Activated CD4-positive, alpha-beta T cell treated with anti-CD3 and anti-CD28 coated beads, Interleukin-2, Interleukin-4, amounts not matched to agents 100 ng/mL and 50 ng/mL, durations not matched to agents 16 hours and 8 hours (primary cell): ENCODE measurements at regions not wholly inside any gene's neighbourhood (a gene's known extent, or its start where the extent isn't known, plus 50 kb on each side); places are given as distances from the start of the nearest gene placed in this dataset.
"Not testable (repeated sequence)": the region's sequence is repeated elsewhere in the genome, so short reads cannot be mapped to it uniquely, and the experiment has no call there.

Source experiments
- DNase-seq: peaks from one replicate; pipeline ENCODE4 v3.0.0-alpha.2; 2020; ENCODE audit warnings: low spot score

- DNase-seq: no peak
Measured at GRCh38 chr10:129210876-129211275, 256.2 kb upstream of the MGMT start.

DNA sequence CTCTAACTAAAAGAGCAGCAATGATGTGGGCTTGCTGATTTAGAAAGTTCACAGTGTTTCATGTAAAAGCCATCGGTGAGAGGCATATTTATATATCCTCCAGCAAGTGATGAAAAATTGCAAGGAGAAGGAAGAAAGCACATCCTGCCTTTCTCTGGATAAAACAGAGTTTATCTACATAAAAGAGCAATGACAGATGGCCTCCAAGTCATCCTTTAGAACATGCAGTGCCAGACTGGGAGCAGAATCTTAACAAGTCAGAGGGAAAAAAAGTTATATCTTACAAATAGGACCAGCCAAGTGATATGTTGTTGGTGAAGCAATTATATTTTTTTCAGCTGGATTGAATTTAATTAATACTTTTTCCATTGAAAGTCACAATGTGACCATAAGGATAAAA is 253.8 kb upstream of the MGMT start:
- no peak for DNase-seq

DNA sequence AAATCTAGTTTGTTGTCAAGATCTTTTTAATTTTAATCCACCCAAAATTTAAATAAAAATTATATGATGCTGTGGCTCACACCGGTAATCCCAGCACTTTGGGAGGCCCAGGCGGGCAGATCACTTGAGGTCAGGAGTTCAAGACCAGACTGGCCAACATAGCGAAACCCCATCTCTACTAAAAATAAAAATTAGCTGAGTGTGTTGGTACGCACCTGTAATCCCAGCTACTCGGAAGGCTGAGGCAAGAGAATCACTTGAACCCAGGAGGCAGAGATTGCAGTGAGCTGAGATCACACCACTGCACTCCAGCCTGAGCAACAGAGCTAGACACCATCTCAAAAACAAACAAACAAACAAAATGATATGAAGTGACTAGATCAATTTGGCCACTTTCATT is 253.0 kb upstream of the MGMT start:
- not testable (repeated sequence) for DNase-seq

DNA sequence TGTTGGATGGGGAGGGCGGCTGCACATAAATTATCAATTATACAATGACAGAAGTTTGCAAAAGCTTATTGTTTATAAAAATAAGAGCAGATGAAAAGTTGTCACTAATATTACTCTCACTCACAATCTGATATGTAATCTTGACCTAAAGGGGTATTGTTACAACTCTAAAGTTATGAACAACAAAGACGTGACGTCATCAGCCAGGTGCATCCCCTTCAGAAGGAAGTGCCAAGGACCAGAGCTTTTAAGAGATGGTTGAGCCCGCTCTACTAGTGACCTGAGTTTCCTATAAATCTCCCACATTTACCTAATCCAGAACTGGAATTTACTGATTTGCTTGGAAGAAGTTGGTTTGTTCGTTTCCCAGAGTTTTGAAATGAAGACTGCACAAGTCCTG is 247.7 kb upstream of the MGMT start:
- DNase-seq: no peak

DNA sequence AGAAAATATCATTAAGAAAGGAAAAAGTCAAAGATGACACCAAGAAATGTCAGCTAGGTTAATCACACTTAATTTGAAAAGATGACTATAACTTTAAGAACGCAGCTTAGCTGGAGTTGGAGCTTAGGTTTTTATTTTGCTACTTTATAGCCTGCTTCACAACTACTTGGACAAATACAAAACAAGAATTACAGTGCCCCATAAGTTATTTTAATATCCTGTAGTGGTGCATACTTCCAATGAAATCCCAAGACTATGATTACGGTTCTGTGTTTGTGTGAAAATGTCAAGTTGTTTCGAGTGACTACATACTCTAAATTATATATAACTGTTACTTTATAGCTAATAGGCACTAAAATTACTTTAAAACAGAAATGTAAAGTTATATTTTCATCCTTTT is 244.6 kb upstream of the MGMT start:
- no peak for DNase-seq

- no peak for DNase-seq
Measured at GRCh38 chr10:129223363-129223762, 243.7 kb upstream of the MGMT start.

DNA sequence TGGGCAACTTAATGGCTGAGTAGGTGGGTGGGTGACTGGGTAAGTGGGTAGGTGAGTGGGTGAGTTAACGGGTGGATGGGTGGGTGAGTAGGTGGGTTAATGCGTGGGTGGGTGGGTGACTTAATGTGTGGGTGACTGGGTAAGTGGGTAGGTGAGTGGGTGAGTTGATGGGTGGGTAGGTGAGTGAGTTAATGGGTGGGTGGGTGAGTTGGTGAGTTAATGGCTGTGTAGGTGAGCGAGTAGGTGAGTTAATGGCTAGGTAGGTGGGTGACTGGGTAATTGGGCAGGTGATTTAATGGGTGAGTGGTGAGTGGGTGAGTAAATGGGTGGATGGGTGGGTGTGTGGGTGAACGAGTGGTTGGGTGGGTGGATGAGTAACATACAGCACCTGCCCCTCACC is 243.0 kb upstream of the MGMT start:
- DNase-seq: no peak

GRCh38 chr10:129231821-129232220 is 235.2 kb upstream of the MGMT start:
- no peak for DNase-seq

- no peak for DNase-seq
Measured at GRCh38 chr10:129233351-129234148, 233.5 kb upstream of the MGMT start.

DNA sequence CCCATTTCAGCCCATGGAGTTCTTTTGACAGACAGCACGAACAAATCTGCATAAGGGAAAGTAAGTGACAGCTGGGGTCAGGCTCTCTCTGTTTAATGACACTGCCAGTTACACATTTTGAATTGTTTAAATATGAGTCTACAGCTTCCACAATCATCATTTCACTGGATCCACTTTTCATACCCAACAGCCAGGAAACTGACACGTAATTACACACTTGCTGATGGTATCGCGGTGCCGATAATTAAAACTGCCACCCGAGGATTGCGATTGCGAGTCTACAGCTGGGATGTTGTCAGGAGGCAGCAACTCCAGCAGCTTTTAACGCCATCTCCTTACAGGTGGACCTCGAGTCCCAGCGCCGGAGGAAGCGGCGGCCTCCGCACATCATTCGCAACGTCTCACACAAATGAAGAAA is 230.8 kb upstream of the MGMT start:
- DNase-seq: no peak

- no peak for DNase-seq
Measured at GRCh38 chr10:129241461-129241860, 225.6 kb upstream of the MGMT start.

- DNase-seq: no peak
Measured at GRCh38 chr10:129244298-129244697, 222.7 kb upstream of the MGMT start.

DNA sequence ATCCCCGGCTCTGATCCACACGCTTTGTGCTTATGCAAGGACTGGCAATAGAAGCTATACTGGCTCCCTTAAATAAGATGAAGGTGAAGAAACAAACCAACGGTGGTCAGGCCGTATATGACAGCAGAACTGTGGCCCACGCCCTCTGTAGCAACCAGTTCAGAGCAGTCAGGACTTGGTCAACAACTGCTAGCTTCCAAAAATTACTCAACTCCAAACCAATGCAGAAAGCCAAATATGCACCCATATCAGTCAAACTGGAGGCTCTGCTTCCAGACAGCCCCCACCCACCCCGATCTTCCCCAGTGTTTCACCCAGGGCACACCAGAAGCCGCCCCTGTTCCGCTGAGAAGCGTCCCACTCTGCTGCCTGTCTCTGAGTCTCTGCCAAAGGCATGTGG is 222.3 kb upstream of the MGMT start:
- DNase-seq: no peak

GRCh38 chr10:129253161-129253864 is 213.7 kb upstream of the MGMT start:
- DNase-seq: no peak

DNA sequence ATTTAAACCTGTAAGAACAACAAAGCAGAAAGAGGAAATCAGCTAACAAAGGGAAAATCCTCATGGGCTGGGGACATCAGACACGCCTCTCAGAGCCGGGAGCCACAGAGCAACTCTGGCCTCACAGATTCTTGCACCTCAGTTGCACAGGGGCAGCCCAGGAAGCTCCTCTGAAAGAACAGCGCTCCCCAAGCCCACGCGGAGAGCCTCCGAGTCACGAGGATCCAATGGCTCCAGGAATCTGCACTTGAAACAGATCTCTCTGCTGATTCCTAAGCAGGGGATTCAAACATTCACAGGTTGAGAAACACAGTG is 213.2 kb upstream of the MGMT start:
- no peak for DNase-seq

DNA sequence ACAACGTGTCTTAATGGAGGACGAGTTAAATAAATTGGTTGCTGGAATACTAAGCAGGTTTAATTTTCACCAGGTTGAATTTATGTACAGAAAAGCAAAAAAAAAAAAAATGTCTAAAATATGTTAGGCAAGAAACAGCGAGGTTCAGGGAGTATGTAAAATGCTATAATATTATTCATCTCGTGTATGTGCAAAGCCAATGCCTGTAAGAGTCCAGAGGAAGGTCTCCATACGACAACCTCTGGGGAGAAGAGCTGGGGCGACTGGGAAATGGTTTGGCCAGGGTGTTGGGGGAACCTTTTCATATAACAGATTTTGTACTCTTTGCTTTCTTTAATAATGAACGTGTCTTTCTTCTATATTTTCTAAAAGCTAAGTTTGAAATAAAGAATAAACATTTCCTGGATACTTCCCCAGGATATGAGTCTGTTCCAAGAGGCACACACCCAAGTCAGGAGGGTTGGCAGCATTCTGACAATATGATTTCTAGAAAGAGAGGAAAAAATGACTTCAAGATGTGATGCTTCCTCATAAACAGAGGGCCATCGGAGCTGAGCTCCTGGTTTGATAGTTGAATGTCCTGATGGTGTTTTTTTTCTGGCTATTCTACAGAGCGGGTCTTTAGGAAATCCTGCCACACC is 208.6 kb upstream of the MGMT start:
- DNase-seq: no peak

DNA sequence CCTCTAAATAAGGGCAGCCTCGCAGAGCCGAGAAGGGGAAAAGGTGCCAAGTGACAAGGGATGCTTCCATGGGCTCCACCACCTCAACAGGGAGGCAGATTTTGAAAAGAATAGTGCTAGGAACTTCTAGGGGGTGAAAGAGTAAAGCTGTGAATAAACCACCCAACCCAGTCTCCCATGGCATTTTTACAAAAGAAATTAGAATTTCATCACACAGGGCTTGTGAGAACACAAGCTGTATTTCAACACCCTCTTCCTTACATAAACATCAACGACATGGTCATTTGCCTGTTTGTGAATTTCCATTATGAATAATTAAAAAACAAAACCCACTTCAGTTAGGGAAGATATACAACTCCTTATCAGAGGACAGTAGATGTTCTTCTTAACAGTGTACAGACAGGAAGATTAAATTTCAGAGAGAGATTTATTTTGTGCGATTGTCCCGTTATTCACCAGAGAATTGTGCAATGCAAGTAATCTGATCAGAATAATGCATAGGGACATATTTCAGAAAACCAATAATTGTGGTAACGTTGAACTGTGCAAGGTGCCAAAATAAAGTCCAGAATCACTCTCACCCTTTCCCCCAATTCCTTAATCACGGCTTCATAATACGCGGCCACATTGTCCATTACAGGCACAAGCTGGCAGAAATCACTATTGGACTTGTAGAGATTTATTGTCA is 207.8 kb upstream of the MGMT start:
- DNase-seq: no peak

GRCh38 chr10:129272176-129272575 is 194.9 kb upstream of the MGMT start:
- no peak for DNase-seq

DNA sequence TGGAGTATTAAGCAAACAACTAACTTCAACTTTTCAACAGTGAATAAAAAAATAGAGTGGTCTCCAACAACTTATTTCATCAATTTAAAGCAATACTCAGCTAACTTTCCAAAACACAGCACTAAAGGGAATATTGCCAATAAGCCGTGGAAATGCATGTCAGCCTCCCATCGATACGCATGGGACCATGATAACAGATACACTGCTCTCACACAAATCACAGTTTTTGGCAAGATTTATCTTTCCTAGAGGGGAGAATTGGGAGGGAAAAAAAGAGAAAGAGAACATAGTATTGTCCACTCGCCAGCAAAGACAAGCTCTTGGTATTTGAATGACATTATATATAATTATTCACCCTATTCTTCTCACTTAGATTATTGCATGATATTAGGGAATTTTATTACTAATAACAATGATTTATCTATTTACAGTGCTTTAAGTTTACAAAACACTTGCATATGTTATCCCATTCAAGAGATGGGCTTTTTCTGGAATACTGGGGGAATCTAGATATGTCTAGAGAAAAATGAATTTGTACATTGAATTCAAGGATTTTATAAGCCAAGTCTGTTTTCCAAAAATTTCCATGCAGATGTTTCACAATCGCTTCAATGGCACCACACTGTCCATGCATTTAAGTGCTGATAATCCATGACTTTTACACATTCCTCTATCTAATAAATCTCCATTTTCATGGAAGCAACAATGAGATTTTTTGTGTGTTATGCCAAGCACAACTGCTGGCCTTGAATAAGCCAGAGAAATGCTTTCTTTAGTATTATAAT is 194.0 kb upstream of the MGMT start:
- DNase-seq: no peak

- no peak for DNase-seq
Measured at GRCh38 chr10:129273860-129274259, 193.2 kb upstream of the MGMT start.

DNA sequence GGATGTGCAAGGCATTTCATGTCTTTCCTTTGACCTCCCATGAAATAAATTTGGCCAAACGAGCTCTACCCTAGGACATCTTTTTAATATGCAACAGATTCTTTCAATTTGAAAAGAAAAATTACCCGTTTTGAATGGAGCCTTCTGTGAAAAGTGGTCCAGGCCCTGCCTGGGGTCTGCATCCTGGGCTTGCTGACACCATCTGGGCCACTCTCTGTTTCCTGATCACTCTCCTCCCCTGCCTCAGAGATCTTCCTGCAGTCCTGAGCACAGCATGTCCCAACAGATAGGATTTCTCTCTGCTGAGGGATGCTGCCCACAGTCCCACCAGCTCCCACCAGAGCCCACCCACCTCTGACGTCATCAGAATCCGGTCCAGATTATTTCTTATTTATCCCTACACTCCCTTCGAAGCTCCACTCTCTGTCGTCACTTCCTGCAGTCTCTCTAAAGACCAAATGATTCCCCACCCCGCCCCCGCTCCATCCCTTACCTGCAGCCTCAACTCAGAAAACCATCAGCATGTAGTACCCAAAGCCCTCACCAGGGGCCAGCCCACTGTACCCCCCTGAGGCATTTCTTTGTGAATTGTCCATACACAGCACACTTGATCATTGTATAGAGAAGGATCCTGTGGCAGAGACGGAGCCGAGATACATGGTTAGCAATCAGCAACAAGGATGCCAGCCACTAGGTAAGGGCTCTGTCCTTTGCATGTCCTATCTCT is 192.1 kb upstream of the MGMT start:
- DNase-seq: no peak
